ENCODE measurements at regions not wholly inside any gene's neighbourhood (a gene's known extent, or its start where the extent isn't known, plus 50 kb on each side); places are given as distances from the start of the nearest gene placed in this dataset.
"Not testable (repeated sequence)": the region's sequence is repeated elsewhere in the genome, so short reads cannot be mapped to it uniquely, and the experiment has no call there.

- no peak for DNase-seq (ENCODE audit: low read depth)
- H3K4me3 ChIP-seq (ENCODE audit: control insufficient read depth, low read depth, low read length), result no peak overlapping the region
- no peak for TF ChIP-seq CTCF (conservative IDR thresholded peaks at IDR 0.05; ENCODE audit: control insufficient read depth, insufficient read depth, low read depth, low read length)
These were observed 184.8 kb upstream of the P2RY1 start for GRCh38 chr3:152650177-152650576.

- H3K4me3 ChIP-seq (ENCODE audit: control insufficient read depth, low read depth, low read length); DNase-seq (ENCODE audit: low read depth): not testable (repeated sequence)
These were observed 184.0 kb upstream of the P2RY1 start for GRCh38 chr3:152650923-152651322.

GRCh38 chr3:152656214-152656971, 178.5 kb upstream of the P2RY1 start:
- DNase-seq (ENCODE audit: low read depth), result no peak
- H3K4me3 ChIP-seq (ENCODE audit: control insufficient read depth, low read depth, low read length), result no peak overlapping the region
- TF ChIP-seq CTCF (conservative IDR thresholded peaks at IDR 0.05; ENCODE audit: control insufficient read depth, insufficient read depth, low read depth, low read length), result no peak

GRCh38 chr3:152656972-152657355, 178.0 kb upstream of the P2RY1 start:
- no peak for DNase-seq (ENCODE audit: low read depth)
- no peak overlapping the region for H3K4me3 ChIP-seq (ENCODE audit: control insufficient read depth, low read depth, low read length)
- no peak for TF ChIP-seq CTCF (conservative IDR thresholded peaks at IDR 0.05; ENCODE audit: control insufficient read depth, insufficient read depth, low read depth, low read length)

- no peak overlapping the region for H3K4me3 ChIP-seq (ENCODE audit: control insufficient read depth, low read depth, low read length)
- TF ChIP-seq CTCF (conservative IDR thresholded peaks at IDR 0.05; ENCODE audit: control insufficient read depth, insufficient read depth, low read depth, low read length), result no peak
- DNase-seq (ENCODE audit: low read depth), result no peak
These were observed 175.8 kb upstream of the P2RY1 start for GRCh38 chr3:152658977-152659720.

- H3K4me3 ChIP-seq (ENCODE audit: control insufficient read depth, low read depth, low read length), result no peak overlapping the region
- TF ChIP-seq CTCF (conservative IDR thresholded peaks at IDR 0.05; ENCODE audit: control insufficient read depth, insufficient read depth, low read depth, low read length), result no peak
- DNase-seq (ENCODE audit: low read depth), result no peak
These were observed 172.8 kb upstream of the P2RY1 start for GRCh38 chr3:152662157-152662556.

GRCh38 chr3:152664766-152665165, 170.2 kb upstream of the P2RY1 start:
- DNase-seq (ENCODE audit: low read depth), result no peak
- no peak overlapping the region for H3K4me3 ChIP-seq (ENCODE audit: control insufficient read depth, low read depth, low read length)
- no peak for TF ChIP-seq CTCF (conservative IDR thresholded peaks at IDR 0.05; ENCODE audit: control insufficient read depth, insufficient read depth, low read depth, low read length)
